HEK293T (cell line): ENCODE measurements at regions not wholly inside any gene's neighbourhood (a gene's known extent, or its start where the extent isn't known, plus 50 kb on each side); places are given as distances from the start of the nearest gene placed in this dataset.
"Not testable (repeated sequence)": the region's sequence is repeated elsewhere in the genome, so short reads cannot be mapped to it uniquely, and the experiment has no call there.

ENCODE experiments used
- CTCF ChIA-PET: fragments of 350-600 bp; formaldehyde crosslinking; extraction: SDS; loops from one replicate; lab custom pipeline; 2021; ENCODE audit warnings: antibody characterized with exemption, inconsistent platforms; lab: Yijun Ruan, JAX
- POLR2A ChIA-PET: fragments of 350-600 bp; formaldehyde crosslinking; extraction: SDS; loops from one replicate; lab custom pipeline; 2020; ENCODE audit warnings: antibody characterized with exemption, inconsistent platforms; lab: Yijun Ruan, JAX
- DNase-seq: peaks from one replicate; pipeline ENCODE4 v3.0.0; 2012; ENCODE audit warnings: mixed read lengths; ENCODE audit errors: extremely low spot score
- ARNT ChIP-seq: fragments of 450-650 bp; IDR thresholded peaks from 2 replicates; pipeline ENCODE4 v1.6.1; 2017; ENCODE audit warnings: mild to moderate bottlenecking
- BHLHE40 ChIP-seq: fragments of 450-650 bp; IDR thresholded peaks from 2 replicates; pipeline ENCODE4 v1.6.1; 2016; ENCODE audit warnings: mild to moderate bottlenecking, moderate library complexity, borderline replicate concordance
- CTBP1 ChIP-seq: fragments of 450-650 bp; IDR thresholded peaks from 2 replicates; pipeline ENCODE4 v1.6.1; 2016; ENCODE audit warnings: borderline replicate concordance
- ELF4 ChIP-seq: fragments of 450-650 bp; IDR thresholded peaks from 2 replicates; pipeline ENCODE4 v1.6.1; 2017; ENCODE audit warnings: antibody characterized with exemption
- FOXA1 ChIP-seq: fragments of 450-650 bp; IDR thresholded peaks from 2 replicates; pipeline ENCODE4 v1.6.1; 2016; ENCODE audit warnings: mild to moderate bottlenecking
- FOXK2 ChIP-seq: fragments of 450-650 bp; IDR thresholded peaks from 2 replicates; pipeline ENCODE4 v1.6.1; 2016; ENCODE audit warnings: mild to moderate bottlenecking
- FOXM1 ChIP-seq: fragments of 450-650 bp; IDR thresholded peaks from 2 replicates; pipeline ENCODE4 v1.6.1; 2017; ENCODE audit warnings: mild to moderate bottlenecking, borderline replicate concordance
- HDGF ChIP-seq: fragments of 450-650 bp; IDR thresholded peaks from 2 replicates; pipeline ENCODE4 v1.6.1; 2017; ENCODE audit warnings: antibody characterized with exemption, borderline replicate concordance
- L3MBTL2 ChIP-seq: fragments of 450-650 bp; conservative IDR thresholded peaks from 2 replicates; pipeline ENCODE4 v1.6.1; 2016; ENCODE audit warnings: mild to moderate bottlenecking
- LEF1 ChIP-seq: fragments of 450-650 bp; IDR thresholded peaks from 2 replicates; pipeline ENCODE4 v1.6.1; 2017; ENCODE audit warnings: mild to moderate bottlenecking, borderline replicate concordance
- NFRKB ChIP-seq: fragments of 450-650 bp; IDR thresholded peaks from 2 replicates; pipeline ENCODE4 v1.6.1; 2016; ENCODE audit warnings: mild to moderate bottlenecking, moderate library complexity
- PKNOX1 ChIP-seq: fragments of 450-650 bp; IDR thresholded peaks from 2 replicates; pipeline ENCODE4 v1.6.1; 2016
- SP1 ChIP-seq: fragments of 450-650 bp; IDR thresholded peaks from 2 replicates; pipeline ENCODE4 v1.6.1; 2017
- SUZ12 ChIP-seq: fragments of 450-650 bp; IDR thresholded peaks from 2 replicates; pipeline ENCODE4 v1.6.1; 2016; ENCODE audit warnings: mild to moderate bottlenecking
- TARDBP ChIP-seq: fragments of 450-650 bp; IDR thresholded peaks from 2 replicates; pipeline ENCODE4 v1.6.1; 2016
- ZNF384 ChIP-seq: fragments of 450-650 bp; IDR thresholded peaks from 2 replicates; pipeline ENCODE4 v1.6.1; 2016

- no peak for TF ChIP-seq TARDBP
- TF ChIP-seq CTBP1: no peak
- no peak for TF ChIP-seq PKNOX1
- no peak for TF ChIP-seq NFRKB
- TF ChIP-seq ELF4: no peak
- no peak for TF ChIP-seq HDGF
- no peak for TF ChIP-seq FOXK2
- no peak for TF ChIP-seq ZNF384
- TF ChIP-seq SUZ12: no peak
- no peak for TF ChIP-seq L3MBTL2
- TF ChIP-seq FOXM1: no peak
- TF ChIP-seq SP1: no peak
- ChIA-PET CTCF (no interaction called here), POLR2A (no interaction called here)
- DNase-seq: no peak
These were observed 692.5 kb upstream of the ZWINT start for GRCh38 chr10:57053530-57053929.

- CTCF ChIA-PET: no interaction called here
- POLR2A ChIA-PET: no interaction called here
- no peak for DNase-seq
- TF ChIP-seq PKNOX1 (no peak), LEF1 (no peak)
These were observed 688.0 kb upstream of the ZWINT start for GRCh38 chr10:57049096-57049495.

- TF ChIP-seq L3MBTL2: no peak
- TF ChIP-seq BHLHE40: no peak
- TF ChIP-seq TARDBP: no peak
- no peak for TF ChIP-seq FOXK2
- TF ChIP-seq FOXA1: no peak
- no peak for TF ChIP-seq ARNT
- no peak for TF ChIP-seq SP1
- no peak for TF ChIP-seq NFRKB
- TF ChIP-seq LEF1: no peak
- no peak for TF ChIP-seq ZNF384
- no peak for TF ChIP-seq HDGF
- TF ChIP-seq CTBP1: no peak
- TF ChIP-seq FOXM1: no peak
- TF ChIP-seq ELF4: no peak
- POLR2A ChIA-PET: no interaction called here
- DNase-seq: no peak
- CTCF ChIA-PET: no interaction called here
These were observed 677.5 kb upstream of the ZWINT start for GRCh38 chr10:57038531-57038930.

GRCh38 chr10:57035310-57035709 lies 674.3 kb upstream of the ZWINT start:
- no peak for DNase-seq
- ChIA-PET POLR2A (no interaction called here), CTCF (no interaction called here)
- TF ChIP-seq PKNOX1: no peak
- no peak for TF ChIP-seq HDGF
- TF ChIP-seq ELF4: no peak
- TF ChIP-seq LEF1: no peak
- no peak for TF ChIP-seq FOXM1
- no peak for TF ChIP-seq FOXA1
- no peak for TF ChIP-seq NFRKB
- no peak for TF ChIP-seq FOXK2
- no peak for TF ChIP-seq CTBP1
- TF ChIP-seq SP1: no peak

- POLR2A ChIA-PET, DNase-seq, CTCF ChIA-PET: not testable (repeated sequence)
These were observed 671.2 kb upstream of the ZWINT start for GRCh38 chr10:57032301-57032700.

GRCh38 chr10:57031346-57031745 lies 670.3 kb upstream of the ZWINT start:
- ChIA-PET CTCF (no interaction called here), POLR2A (no interaction called here)

More at GRCh38 chr10:57031346-57031745, 670.3 kb upstream of the ZWINT start:
- no peak for TF ChIP-seq FOXK2
- TF ChIP-seq PKNOX1: no peak
- no peak for TF ChIP-seq L3MBTL2
- TF ChIP-seq ARNT: no peak
- TF ChIP-seq ZNF384: no peak
- no peak for TF ChIP-seq SUZ12
- no peak for TF ChIP-seq ELF4
- no peak for TF ChIP-seq FOXM1
- TF ChIP-seq NFRKB: no peak
- TF ChIP-seq HDGF: no peak
- TF ChIP-seq CTBP1: no peak
- no peak for TF ChIP-seq BHLHE40
- no peak for TF ChIP-seq FOXA1
- TF ChIP-seq LEF1: no peak
- no peak for DNase-seq
